ENCODE measurements at regions not wholly inside any gene's neighbourhood (a gene's known extent, or its start where the extent isn't known, plus 50 kb on each side); places are given as distances from the start of the nearest gene placed in this dataset.

DNA sequence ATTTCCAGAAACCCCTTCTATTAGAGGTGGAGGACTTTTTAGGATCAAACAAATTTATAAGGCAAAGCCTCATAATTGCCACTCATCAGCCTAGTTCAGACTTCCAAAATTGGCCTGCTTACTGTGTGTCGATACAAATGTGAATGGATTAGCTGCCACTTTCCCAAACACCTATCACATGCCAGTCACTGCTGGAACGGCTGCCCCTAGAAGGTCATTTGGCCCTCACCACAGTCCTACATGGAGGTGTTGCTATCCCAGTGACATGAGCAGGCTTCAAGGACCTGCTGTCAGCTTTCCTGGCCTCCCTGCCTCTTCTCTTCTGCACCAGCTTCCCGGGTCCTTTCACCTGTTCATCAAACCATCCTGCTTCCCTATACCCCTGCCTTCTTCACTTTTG, 279.2 kb upstream of the SKOR2 start:
- no peak for DNase-seq

DNA sequence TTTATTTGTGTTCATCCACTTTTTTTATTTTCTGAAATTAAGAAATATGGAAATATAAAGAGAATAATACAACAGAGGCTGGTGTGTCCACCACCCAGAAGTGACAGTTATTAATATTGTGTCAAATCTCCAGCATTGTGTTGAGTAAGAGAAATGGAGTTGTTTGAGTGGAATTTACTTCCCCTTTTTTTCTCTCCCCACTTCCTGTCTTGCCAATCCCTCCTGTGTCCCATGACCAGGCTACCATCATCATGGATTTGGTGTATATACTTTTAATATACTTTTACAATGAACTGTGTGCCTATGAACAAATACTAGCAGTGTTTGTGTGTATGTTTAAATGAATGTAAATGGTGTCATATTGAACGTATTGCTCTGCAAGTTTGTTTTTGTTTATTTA, 276.9 kb upstream of the SKOR2 start:
- no peak for DNase-seq

DNA sequence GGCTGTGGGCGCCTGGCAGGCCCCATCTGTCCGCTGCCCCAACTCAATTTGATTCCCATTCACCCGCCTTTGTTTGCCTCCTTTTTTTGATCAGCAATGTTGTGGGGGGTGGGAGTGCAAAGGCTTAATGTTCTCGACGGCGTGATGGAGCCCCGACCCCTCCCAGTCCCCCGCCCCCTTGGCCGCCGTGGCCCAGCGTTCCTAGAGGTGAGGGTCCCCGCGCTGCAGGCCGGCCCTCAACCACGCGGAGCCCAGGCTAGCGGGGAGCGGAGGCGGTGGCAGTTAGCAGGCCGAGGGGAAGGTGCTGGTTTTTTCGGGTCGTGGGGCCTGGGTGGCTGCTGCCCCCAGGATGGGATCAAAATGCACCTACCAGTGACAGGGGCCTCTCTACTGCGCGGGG, 274.7 kb upstream of the SKOR2 start:
- DNase-seq = no peak

DNA sequence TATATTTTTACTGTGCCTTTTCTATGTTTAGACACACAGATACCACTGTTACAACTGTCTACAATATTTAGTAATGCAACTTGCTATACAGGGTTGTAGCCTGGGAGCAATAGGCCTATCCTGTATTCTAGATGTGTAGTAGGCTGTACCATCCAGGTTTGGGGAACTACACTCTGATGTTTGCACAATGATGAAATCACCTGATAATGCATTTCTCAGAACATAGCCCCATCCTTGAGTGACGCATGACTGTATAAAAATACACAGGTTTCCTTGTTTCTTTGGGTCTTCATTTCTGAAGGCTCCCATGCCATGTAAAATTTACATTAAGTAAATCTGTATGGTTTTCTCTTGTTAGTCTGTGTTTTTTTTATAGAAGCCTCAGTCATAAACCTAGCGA, 270.9 kb upstream of the SKOR2 start:
- DNase-seq = no peak

DNA sequence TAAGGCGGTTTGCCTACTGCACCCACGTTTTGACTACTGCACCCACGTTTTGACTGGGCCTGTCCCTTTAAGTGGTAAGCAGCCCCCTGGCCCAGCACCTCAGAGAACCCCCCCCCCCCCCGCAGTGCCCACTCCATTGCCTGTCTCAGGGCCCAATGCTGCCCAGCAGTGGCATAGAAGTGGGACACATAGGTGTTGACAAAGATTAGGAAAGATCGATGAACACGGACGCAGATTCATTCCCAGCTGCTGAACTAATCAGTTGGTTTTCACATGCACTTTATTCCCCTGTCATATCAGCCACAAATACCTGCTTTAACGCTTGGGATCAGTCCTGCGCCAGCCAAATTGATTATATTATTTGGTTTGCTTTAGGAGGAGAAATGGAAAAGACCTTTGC, 268.8 kb upstream of the SKOR2 start:
- DNase-seq = no peak

DNA sequence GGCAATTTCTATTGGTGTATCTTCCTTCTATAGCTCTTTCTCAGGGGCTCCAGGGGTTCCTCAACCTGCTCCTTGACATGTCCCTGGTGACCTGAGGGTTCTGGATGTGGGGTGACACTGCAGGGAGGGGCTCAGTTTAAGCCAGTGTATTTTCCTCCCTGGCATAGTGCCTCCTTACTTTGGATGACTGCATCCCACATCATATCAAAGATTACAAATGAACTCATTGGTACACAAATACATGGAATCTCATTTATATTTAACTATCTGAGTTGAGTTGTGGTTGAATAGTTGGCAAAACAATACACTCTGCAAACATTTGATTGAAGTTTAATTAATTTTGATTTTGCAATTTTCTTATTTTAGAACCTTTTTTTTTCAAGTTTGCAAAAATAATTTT, 268.2 kb upstream of the SKOR2 start:
- no peak for DNase-seq

DNA sequence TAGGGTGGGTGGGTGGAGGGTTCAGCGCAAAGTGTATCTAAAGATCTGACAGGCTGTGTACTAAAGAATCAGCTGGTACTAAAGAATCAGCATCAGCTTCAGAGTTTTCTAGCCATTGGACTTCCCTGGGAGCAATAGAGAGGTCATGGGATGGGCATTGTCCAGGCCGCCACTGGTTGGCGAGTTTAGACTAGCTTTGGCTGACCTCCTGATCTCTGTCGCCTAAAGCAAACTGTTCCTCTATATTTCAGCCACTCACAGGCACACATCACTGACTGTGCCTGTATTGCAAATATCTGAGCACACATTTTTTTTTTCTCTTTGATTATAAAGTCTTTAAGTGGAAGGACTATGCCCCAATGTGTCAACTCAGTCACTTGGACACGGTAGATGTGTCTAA, 267.8 kb upstream of the SKOR2 start:
- DNase-seq = no peak

DNA sequence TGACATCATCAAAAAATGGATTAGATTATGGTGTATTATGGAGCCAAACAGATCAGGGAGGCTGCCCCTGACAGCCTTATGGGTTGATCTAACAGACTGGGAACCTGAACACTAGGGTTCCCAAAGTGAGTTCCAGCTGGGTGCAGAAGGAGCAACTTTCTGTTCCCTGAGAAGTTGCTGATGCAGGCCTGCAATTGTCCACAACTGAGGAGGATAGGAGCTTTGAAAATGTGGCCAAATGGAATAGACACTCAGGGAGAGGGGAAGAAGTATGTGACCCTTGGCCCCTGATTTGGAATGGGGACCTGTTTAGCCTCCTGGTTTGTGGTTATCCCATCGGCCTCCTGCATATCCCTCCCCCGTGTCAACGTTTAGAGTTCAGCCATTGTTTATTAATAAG, 262.2 kb upstream of the SKOR2 start:
- no peak for DNase-seq

DNA sequence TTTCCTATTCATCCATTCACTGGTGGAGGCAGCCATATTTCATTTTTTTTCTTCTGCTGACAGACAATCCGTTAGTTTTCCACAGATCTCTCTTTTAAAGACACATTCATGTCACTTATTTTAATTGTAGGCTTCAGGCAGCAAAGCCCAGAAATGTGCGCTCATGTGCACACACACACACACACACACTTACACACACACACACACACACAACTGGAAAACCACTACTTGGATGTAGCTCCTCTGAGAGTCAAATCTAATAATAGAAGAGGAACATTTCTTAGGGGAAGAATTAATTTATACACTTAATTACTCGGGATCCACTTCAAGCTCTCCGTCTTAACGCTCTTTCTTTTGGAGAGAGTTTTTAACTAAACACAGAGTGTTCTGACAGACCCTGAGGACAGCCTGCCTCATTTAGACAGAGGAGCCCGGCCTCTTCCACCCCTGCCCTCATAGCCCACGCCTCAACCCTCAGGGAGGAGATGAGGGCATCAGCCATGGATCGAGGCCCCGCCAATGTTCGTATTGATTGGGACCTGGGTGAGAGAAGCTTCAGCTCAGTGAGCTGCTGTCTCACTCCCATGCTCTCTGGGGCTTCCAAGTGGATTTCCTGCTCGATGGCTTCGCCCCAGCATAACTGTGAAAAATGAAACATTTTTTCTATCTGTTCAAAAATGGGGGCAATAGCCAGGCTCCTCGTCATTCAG, 261.4 kb upstream of the SKOR2 start:
- no peak for DNase-seq

DNA sequence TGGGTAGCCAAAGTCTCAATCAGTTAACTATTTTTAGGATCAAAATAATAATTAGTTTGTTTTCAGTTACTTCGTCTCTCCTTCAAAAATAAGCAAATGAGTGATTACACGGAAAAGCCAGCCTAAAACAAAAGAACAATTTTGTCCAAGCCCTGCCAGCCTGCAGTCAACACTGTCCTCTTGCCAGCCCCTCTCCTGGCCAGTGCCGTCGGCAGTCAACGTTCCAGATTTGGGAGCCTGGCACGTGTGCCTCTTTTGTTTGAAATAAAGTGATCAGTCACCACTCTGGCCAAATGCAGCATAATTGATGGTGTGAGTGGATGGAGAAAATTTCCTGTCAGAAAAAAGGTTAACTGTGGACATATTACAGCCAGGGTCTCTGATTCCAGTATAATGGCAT, 260.6 kb upstream of the SKOR2 start:
- no peak for DNase-seq

DNA sequence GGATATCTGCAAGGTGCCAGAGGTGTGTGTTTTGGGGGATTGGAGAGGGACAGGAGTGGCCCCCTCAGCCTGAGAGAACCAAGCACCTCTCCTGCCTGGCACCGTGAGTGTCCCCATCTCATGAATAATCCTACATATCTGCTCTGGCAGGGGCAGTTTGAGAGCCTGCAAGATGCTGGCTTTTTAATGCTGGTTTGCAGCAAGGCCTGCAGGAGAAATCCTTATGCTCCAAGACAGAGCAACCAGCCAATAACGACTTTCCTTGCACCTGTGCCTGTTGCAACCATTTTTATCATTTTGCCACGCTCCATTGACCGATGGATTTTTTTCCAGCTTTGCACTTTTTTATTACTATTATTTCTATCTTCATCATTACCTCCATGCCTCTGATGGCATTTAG, 259.4 kb upstream of the SKOR2 start:
- DNase-seq = no peak

DNA sequence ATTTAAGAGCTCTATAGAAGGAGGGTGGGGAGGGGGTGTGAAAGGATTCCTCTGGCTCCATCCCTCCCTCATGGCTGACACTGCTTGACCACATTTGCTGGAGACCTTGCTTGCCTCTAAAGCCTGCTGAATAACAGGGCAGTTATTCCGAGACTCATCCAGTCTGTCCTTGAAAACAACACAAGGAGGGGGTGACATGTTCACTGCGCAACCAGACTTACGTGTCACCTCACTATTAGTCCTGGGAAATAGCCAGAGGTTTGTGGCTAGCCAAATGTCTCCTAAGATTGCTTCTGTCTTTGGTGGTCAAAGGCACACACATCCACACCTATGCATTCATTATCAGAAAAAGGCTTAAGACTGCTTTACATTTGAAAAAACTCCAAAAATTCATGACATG, 256.2 kb upstream of the SKOR2 start:
- no peak for DNase-seq

DNA sequence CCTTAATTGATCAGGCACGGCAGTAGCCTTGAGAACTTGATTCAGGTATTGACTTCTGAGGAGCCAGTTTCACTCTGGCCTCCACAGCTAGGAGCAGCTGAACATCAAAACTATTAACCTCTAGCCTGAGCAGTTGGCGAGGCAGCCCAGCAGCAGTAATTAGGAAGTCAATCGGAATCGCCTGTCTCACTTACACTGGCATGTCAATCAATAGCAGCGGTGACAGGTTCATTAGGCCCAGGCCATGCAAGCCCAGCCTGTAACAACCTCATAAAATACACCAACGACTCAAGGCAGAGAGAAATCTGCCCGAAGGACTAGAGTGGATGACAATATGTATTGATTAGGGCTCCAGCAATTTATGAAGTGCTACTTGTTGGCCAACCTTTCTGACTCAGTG, 255.4 kb upstream of the SKOR2 start:
- no peak for DNase-seq

DNA sequence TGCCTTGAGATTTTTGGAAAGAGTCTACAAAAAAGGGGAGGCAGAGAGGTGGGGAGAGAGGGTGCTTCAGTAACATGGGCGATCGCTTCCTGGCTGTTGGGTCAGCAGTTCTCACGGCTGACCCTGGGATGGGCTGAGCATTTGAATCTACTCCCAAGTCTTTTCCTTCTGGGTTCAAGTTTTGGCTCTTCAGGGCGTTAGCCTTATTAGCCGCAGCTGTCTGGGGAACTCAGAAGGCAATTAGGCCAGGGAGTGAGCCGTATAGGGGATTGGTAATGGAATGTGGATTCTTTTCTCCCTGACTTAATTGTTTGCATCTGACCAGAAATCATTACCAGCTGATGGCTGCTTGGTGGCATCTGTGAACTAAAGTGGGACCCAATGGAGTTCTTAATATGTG, 250.5 kb upstream of the SKOR2 start:
- no peak for DNase-seq

DNA sequence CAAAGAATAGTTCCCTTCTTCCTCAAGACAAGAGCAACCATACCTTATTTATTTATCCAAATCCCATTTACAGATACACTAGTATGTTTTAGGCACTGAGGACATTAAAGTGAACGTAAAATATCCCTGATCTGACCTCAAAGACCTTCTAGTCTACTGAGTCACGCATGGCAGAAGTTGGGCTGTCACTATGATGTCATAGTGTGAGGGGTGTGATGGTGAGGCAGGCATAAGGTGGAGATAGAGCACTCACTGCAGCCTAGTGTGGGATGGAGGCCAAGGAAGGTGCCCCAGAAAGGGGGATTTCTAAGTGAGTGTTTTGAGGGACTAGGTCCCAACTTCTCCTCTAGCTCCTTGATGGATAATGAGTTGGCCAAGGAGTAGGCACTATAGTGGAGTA, 249.5 kb upstream of the SKOR2 start:
- no peak for DNase-seq

DNA sequence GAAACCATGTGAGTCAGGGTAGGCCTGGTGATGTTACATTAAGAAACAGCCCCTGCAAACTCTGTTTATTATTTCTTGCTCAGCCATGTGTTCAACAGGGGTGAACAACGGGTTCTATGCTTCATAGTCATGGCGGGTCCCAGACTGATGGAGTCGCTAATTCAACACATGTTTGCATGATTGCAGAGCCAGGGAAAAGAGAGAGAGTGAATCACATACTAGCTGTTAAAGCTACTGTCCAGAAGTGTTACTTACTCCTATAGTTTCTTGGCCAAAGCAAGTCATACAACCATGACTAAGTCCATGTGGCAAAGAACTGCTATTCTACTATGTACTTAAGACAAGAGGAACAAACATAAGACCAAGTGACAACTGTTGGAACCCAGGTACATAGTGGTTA, 241.2 kb upstream of the SKOR2 start:
- DNase-seq = no peak

DNA sequence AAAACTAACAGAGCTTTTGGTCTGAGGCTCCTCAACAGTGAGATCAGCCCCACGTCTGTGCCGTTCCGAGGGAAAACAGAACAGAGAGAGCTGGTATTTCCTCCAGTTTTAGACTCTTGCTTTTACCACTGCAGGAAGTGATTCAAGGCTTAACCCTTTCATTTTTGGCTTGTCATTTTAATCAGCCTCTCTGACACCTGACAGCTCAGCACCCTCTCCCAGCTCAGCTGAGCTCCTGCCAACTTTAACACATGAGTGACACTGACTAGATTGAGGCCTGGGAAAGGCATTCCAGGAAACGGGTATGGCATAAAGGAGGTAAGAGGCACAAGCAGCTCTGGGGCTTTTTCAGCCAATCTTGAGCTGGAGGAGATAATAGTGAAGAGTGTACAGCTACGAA, 239.4 kb upstream of the SKOR2 start:
- DNase-seq = no peak

DNA sequence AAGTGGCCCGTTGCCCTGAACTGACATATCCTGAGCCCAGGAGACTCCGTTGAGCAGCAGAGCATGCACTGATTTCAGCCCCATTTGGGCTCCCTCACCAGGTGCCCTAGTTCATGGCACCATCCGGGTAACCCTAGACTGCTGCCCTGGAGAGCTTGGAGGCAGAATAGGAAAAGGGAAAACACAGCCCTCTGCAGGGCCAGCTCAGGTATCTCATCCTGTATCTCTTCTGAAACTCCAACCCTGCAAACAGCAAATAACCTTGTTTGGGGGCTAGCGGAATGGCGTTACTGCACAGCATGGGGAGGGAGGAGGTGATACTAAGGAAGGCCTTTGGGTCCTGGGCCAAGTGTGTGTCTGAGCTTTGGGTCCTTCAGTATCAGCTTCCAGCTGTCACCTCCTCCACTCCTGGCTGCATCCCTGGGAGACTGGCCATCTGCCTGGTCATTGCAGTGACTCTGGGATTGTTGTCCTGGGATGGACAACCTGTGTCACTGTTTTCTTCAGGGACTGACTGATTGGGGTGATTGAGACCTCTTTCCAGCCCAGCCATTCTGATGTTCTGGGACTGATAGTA, 233.8 kb upstream of the SKOR2 start:
- no peak for DNase-seq

DNA sequence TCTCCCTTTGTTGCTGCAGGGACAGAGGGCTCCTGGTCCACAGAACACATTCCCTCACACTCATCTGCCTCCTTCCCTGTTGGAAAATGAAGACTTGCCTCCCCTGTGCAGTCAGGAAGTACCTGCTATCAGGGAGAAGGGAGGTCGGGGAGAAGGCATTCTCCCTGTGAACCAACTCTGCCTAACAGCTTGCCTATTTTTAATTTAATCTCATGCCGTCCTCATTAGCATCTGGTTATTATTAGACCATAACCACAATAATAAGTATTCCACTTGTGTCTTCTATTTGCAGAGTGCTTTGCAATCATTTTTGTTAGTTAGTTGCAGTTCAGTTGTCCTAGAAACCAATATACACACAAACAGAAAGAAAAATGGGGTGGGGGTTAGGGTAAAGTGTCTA, 232.6 kb upstream of the SKOR2 start:
- DNase-seq = no peak

DNA sequence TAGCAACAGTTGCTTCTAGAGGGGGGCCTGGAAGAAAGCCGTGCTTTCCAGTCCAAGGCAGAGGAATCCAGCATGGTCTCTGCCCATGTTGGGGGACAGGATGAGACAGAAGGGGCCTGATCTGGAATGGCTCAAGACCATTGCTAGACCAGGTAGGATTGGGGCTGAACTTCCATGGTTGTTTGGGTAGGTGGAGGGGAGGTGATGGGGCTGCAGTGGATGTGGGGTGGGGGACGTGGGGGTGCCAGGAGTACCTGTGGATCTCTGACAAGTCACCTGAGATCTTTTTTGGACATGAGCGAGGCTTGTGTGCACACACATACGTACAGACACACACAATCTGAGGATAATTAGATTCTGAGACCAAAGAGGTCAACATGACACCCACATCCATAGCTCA, 228.7 kb upstream of the SKOR2 start:
- DNase-seq = no peak

DNA sequence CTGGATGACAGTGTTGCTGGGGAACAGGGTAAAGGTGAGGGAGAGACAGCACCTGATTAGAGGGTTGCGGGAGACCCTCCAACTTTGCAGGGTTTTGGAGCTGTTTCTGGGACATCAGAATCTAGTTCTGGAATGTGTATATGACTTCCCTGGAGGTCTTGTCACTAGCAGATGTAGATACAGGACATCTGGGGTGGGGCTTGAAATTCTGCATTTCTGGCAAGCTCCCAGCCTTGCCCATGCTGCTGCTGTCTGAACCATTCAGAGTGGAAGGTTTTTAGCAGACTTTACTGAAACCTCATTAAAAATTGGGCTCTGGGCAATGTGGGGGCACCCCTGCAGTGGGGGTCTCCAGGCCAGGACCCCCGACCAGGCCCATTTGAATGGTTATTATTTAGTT, 220.3 kb upstream of the SKOR2 start:
- DNase-seq = no peak

DNA sequence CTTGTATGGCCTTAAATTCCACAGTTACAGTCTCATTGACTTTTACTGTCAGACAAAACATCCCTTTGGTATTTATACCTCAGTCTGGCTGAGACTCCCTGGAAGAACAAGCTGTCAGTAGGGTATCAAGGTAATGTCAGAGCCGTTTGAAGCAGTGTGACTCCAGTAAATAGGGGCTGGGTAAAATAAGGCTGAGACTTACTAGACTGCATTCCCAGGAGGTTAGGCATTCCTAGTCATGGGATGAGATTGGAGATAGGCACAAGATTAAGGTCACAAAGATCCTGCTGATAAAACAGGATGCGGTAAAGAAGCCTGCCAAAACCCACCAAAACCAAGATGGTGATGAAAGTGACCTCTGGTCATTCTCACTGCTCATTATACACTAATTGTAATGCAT, 219.5 kb upstream of the SKOR2 start:
- no peak for DNase-seq

DNA sequence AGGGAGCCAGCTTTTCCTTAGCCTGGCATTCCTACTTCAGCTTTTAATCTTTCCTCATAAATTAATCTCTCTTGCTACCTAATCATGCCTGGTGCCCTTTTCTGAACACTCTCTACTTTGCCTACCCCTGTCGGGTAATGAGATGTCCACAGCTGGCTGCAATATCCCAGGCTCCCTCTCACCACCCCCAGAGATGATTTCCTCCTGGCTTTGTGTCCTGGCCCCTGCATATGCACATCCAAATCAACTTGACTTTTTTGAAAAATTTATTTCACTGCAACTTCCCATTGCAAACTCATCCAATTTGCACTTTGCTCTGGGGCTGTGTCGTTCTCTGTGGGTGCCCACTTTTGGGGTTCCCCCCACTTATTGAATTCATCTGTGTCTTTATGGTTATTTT, 218.1 kb upstream of the SKOR2 start:
- no peak for DNase-seq

DNA sequence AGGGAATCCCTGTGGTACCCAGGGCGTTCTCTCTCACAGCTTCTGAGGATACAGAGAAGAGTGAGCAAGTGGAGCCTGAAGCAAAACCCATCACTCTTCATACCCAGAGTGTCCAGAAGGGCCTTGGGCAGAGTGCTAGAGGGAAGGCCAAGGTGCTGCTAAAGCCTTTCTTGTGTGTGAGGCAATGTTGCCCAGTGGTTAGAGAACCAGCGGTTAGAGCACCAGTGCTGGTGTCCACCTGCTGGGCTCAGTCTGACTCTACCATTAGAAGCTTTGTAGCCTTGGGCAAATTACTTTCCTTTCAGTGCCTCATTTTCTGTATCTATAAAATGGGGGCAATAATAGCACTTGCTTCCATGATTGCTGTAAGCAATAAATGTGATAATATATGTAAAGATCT, 210.5 kb upstream of the SKOR2 start:
- DNase-seq = no peak

DNA sequence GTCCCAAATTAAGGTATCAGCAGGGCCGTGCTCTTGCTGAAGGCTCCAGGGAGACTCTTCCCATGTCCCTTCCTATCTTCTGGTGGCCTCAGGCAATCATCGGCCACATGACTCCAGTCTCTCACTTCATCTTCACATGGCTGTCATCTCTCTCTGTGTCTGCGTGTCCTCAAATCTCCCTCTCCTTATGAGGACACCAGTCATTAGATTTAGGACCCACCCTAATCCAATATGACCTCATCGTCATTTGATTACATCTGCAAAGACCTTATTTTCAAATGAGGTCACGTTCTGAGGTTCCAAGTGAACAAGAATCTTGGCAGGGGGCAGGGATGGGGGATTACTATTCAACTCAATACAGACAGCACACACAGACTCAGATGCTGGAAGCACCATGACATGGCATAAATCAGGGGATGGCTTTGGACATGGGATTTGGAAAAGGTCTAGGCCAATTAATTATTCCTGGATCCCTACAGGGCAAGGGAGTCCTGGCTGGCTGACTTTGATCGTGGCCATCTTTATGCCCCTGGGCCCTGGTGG, 210.0 kb upstream of the SKOR2 start:
- DNase-seq = no peak

Data from effector CD8-positive, alpha-beta T cell (primary cell).